Gastrocnemius medialis (tissue), 4 donors: ENCODE measurements at regions not wholly inside any gene's neighbourhood (a gene's known extent, or its start where the extent isn't known, plus 50 kb on each side); places are given as distances from the start of the nearest gene placed in this dataset.

Source experiments
- CTCF ChIP-seq, 5 experiments: fragments of 450-650 bp in 3 of 5; fragments of 200-600 bp in 2 of 5; sonication (generic) in 2 of 5; IDR thresholded peaks in 4 of 5; conservative IDR thresholded peaks in 1 of 5; 1 replicate in 4 of 5; 2 replicates in 1 of 5; pipeline ENCODE4 v1.5.1; 2016 to 2019; ENCODE audit warnings: antibody characterized with exemption in 5 of 5, mild to moderate bottlenecking in 3 of 5, moderate library complexity in 3 of 5
- POLR2A ChIP-seq, 2 donors: fragments of 450-650 bp; IDR thresholded peaks; one replicate each; pipeline ENCODE4 v1.6.1; 2017; ENCODE audit warnings: antibody characterized with exemption in 2 of 2, mild to moderate bottlenecking in 2 of 2, moderate library complexity in 2 of 2

- TF ChIP-seq POLR2A (IDR thresholded peaks at IDR 0.05) (no peak), CTCF (IDR thresholded peaks at IDR 0.05 in 4 of 5, conservative IDR thresholded peaks at IDR 0.05 in 1 of 5) (no peak)
Measured at GRCh38 chr10:9097206-9097990, 1042.9 kb downstream of the GATA3 start.
